PFSK-1 (cell line): ENCODE measurements at regions not wholly inside any gene's neighbourhood (a gene's known extent, or its start where the extent isn't known, plus 50 kb on each side); places are given as distances from the start of the nearest gene placed in this dataset.

Experiments
- FOXP2 ChIP-seq: optimal IDR thresholded peaks from 2 replicates; pipeline ENCODE3; 2011; ENCODE audit warnings: borderline replicate concordance, control low read depth, inconsistent platforms; ENCODE audit not compliant: insufficient read depth; ENCODE audit errors: extremely low read length, extremely low read depth
- POLR2AphosphoS5 ChIP-seq: IDR thresholded peaks from 2 replicates; pipeline ENCODE4 v1.6.1; 2012; ENCODE audit warnings: low read depth, mild to moderate bottlenecking, control low read depth, low read length, moderate library complexity
- SIN3A ChIP-seq: IDR thresholded peaks from 2 replicates; pipeline ENCODE4 v1.6.1; 2012; ENCODE audit warnings: mild to moderate bottlenecking, low read length, moderate library complexity, borderline replicate concordance; ENCODE audit not compliant: insufficient read depth
- TAF1 ChIP-seq: IDR thresholded peaks from 2 replicates; pipeline ENCODE4 v1.6.1; 2012; ENCODE audit warnings: low read length, control low read depth, borderline replicate concordance; ENCODE audit not compliant: insufficient read depth
- TF ChIP-seq, protein P1 (sequence below), 2 experiments: IDR thresholded peaks; 2 replicates each; pipeline versions ENCODE4 v1.6.1 to v1.8.0; 2011 to 2012; ENCODE audit warnings: low read depth in 2 of 2, low read length in 2 of 2, control low read depth in 1 of 2, inconsistent platforms in 1 of 2, mild to moderate bottlenecking in 1 of 2, moderate library complexity in 1 of 2; ENCODE audit not compliant: insufficient read depth in 1 of 2

DNA sequence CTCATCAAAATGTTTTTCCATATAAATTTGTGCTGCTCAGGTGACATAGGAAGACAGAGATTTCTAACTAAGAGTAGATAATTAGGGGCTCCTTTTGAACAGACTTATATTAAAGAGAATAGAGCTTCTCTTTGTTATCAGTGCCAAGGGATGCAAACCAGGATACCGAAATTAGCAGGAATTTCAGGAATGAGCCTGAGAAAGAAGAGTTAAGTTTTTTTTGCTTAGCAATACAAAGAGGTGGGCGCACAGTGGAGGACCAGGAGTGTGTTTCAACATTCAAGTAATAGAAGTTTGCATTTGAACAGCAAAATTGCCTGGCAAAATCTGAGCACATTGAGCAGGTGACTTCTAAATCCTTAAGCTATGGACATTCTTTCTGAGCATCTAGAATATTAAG, 541.3 kb downstream of the GBA3 start:
- no peak for TF ChIP-seq POLR2AphosphoS5
- TF ChIP-seq TAF1 = no peak
- TF ChIP-seq SIN3A = no peak
- TF ChIP-seq, protein P1, sequence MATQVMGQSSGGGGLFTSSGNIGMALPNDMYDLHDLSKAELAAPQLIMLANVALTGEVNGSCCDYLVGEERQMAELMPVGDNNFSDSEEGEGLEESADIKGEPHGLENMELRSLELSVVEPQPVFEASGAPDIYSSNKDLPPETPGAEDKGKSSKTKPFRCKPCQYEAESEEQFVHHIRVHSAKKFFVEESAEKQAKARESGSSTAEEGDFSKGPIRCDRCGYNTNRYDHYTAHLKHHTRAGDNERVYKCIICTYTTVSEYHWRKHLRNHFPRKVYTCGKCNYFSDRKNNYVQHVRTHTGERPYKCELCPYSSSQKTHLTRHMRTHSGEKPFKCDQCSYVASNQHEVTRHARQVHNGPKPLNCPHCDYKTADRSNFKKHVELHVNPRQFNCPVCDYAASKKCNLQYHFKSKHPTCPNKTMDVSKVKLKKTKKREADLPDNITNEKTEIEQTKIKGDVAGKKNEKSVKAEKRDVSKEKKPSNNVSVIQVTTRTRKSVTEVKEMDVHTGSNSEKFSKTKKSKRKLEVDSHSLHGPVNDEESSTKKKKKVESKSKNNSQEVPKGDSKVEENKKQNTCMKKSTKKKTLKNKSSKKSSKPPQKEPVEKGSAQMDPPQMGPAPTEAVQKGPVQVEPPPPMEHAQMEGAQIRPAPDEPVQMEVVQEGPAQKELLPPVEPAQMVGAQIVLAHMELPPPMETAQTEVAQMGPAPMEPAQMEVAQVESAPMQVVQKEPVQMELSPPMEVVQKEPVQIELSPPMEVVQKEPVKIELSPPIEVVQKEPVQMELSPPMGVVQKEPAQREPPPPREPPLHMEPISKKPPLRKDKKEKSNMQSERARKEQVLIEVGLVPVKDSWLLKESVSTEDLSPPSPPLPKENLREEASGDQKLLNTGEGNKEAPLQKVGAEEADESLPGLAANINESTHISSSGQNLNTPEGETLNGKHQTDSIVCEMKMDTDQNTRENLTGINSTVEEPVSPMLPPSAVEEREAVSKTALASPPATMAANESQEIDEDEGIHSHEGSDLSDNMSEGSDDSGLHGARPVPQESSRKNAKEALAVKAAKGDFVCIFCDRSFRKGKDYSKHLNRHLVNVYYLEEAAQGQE (IDR thresholded peaks at IDR 0.05; ENCODE audit: insufficient read depth in 1 of 2, low read depth in 2 of 2, low read length in 2 of 2) = no peak
- no peak for TF ChIP-seq FOXP2

GRCh38 chr4:23233596-23233995, 540.9 kb downstream of the GBA3 start:
- TF ChIP-seq, protein P1 (IDR thresholded peaks at IDR 0.05; ENCODE audit: insufficient read depth in 1 of 2, low read depth in 2 of 2, low read length in 2 of 2) = no peak
- TF ChIP-seq TAF1 (no peak), FOXP2 (no peak), SIN3A (no peak), POLR2AphosphoS5 (no peak)

DNA sequence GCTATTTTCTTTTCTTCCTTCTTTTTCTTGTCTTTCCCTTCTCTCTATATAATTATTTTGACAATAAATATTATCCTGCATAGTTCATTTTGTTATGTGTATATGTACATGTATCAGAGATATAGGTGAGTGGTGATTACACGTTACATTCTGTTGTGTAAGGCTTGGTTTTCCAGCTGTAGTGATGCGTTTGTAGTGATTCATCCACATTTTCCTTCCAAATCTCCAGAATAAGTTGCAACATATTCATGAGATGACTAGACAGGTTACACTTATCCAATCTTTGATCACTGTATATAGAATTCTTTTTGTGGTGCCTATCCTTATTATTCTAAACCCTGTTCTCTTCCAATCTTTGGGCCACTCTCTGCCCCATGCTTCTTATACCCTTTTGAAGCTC, 540.2 kb downstream of the GBA3 start:
- TF ChIP-seq, protein P1 (IDR thresholded peaks at IDR 0.05; ENCODE audit: insufficient read depth in 1 of 2, low read depth in 2 of 2, low read length in 2 of 2) = no peak
- TF ChIP-seq SIN3A (no peak), FOXP2 (no peak), POLR2AphosphoS5 (no peak), TAF1 (no peak)

DNA sequence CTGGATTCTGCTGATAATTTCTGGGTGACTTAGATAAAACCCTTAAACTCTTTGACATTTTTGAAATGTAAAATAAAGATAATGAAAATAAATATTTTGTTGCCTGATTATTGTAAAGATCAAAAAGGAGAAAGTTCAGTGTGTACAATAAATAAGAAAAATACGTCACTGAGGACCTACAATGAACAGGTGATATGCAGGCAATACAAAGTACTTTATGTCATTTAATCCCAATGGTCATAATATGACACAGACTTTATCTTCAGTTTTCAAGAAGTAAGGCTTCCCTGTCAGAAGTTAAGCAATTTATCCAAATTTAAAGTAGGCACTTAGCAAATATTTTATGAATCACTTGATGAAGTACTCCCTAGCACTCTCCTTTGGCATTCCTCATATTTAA, 532.8 kb downstream of the GBA3 start:
- TF ChIP-seq SIN3A (no peak), POLR2AphosphoS5 (no peak), TAF1 (no peak), FOXP2 (no peak)
- TF ChIP-seq, protein P1 (IDR thresholded peaks at IDR 0.05; ENCODE audit: insufficient read depth in 1 of 2, low read depth in 2 of 2, low read length in 2 of 2) = no peak
